Kidney (tissue), 13 donors: ENCODE measurements at regions not wholly inside any gene's neighbourhood (a gene's known extent, or its start where the extent isn't known, plus 50 kb on each side); places are given as distances from the start of the nearest gene placed in this dataset.

Experiments
- DNase-seq, 5 donors: peaks; one replicate each; pipeline ENCODE4 v3.0.0-alpha.2; 2013 to 2020
- FAIRE-seq: peaks from 2 replicates; lab custom pipeline; 2012; peaks lifted over from hg19 to GRCh38; lab: Jason Lieb, UNC
- H3K27ac ChIP-seq, 2 donors: one replicate each; pipeline ENCODE4 v1.7.0; 2013; ENCODE audit warnings: low read depth in 2 of 2, low read length in 2 of 2, inconsistent platforms in 1 of 2
- H3K27me3 ChIP-seq: one replicate; pipeline ENCODE4 v1.7.1; 2013; ENCODE audit warnings: low read length, inconsistent platforms; ENCODE audit not compliant: control insufficient read depth, insufficient read depth
- H3K36me3 ChIP-seq, 3 donors: one replicate each; pipeline versions ENCODE4 v1.7.0 to v1.7.1; 2013; ENCODE audit warnings: low read length in 3 of 3, control low read depth in 1 of 3, inconsistent platforms in 1 of 3; ENCODE audit not compliant: insufficient read depth in 3 of 3, control insufficient read depth in 2 of 3
- H3K4me1 ChIP-seq, 3 donors: one replicate each; pipeline versions ENCODE4 v1.7.0 to v1.7.1; 2013; ENCODE audit warnings: low read length in 3 of 3, inconsistent platforms in 1 of 3, low read depth in 1 of 3; ENCODE audit not compliant: control insufficient read depth in 2 of 3, insufficient read depth in 2 of 3
- H3K4me3 ChIP-seq, 3 donors: one replicate each; pipeline versions ENCODE4 v1.7.0 to v1.8.1; 2013; ENCODE audit warnings: low read length in 3 of 3, control low read depth in 1 of 3, inconsistent platforms in 1 of 3
- H3K9ac ChIP-seq, 3 donors: one replicate each; pipeline versions ENCODE4 v1.7.0 to v1.7.1; 2013; ENCODE audit warnings: low read length in 3 of 3, control low read depth in 1 of 3, inconsistent platforms in 1 of 3
- H3K9me3 ChIP-seq, 3 donors: one replicate each; pipeline versions ENCODE4 v1.7.0 to v1.7.1; 2013; ENCODE audit warnings: low read length in 3 of 3, control low read depth in 1 of 3, inconsistent platforms in 1 of 3; ENCODE audit not compliant: control insufficient read depth in 2 of 3, insufficient read depth in 1 of 3
- intact Hi-C: fragments of 100-400 bp; cut with DNase I; formaldehyde crosslinking; loops from one replicate; pipeline ENCODE4 v1.11.1; 2022
- TF ChIP-seq, protein P1 (sequence below): IDR thresholded peaks from 3 replicates; pipeline ENCODE4 v1.5.1; 2012; ENCODE audit warnings: mild to moderate bottlenecking, moderate library complexity, borderline replicate concordance; ENCODE audit not compliant: insufficient read depth; ENCODE audit errors: extremely low read depth
- donor health status: control.
- donor health status: control.
- donor health status: control.
- donor health status: control.
- donor health status: control.
- donor health status: DM: yes; HTN: yes; CAD: no.
- donor health status: Normal renal cell carcinoma (clear cell type).

DNA sequence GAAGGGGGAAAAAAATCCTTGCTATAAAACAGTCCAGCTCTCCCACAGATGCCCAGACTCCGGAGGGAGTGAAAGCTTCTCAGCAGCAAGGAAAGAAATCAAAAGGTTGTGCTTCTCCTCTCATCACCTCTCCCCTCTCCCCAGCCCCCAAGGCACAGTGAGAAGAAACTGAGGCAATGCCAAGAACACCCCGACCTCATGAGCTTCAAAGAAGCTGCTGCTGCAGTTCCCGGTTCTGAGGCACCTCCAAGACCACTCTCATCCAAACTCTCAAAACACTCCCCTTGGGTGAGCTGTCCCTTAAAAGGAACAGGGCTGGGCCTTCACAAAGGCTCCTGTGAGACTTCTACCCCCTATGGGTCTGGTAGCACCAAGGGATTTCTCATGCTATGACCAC lies 62.0 kb upstream of the KLF7 start:
- Histone ChIP-seq H3K9ac (no peak overlapping the region), H3K4me3 (no peak overlapping the region)
- TF ChIP-seq, protein P1, sequence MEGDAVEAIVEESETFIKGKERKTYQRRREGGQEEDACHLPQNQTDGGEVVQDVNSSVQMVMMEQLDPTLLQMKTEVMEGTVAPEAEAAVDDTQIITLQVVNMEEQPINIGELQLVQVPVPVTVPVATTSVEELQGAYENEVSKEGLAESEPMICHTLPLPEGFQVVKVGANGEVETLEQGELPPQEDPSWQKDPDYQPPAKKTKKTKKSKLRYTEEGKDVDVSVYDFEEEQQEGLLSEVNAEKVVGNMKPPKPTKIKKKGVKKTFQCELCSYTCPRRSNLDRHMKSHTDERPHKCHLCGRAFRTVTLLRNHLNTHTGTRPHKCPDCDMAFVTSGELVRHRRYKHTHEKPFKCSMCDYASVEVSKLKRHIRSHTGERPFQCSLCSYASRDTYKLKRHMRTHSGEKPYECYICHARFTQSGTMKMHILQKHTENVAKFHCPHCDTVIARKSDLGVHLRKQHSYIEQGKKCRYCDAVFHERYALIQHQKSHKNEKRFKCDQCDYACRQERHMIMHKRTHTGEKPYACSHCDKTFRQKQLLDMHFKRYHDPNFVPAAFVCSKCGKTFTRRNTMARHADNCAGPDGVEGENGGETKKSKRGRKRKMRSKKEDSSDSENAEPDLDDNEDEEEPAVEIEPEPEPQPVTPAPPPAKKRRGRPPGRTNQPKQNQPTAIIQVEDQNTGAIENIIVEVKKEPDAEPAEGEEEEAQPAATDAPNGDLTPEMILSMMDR, result no peak

DNA sequence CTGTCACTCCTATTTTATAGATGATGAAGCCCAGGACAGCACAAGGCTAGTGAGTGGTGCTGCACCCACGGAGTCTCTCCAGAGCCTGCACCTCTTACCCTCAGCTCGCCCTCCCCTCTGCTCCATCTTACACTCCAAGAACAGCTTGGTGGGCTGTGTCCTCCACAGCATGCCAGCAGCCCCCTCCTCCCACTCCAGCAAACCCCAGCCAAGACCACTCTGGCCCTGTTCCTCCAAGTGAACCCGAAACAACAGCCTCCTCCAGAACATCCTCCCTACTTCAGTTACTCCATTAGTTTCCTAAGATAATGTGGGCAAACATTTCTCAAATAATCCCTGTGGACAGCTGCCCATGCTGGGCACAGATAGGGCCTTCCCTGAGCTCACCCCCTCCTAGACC lies 62.7 kb upstream of the KLF7 start:
- intact Hi-C loops, result no loop called here
- TF ChIP-seq, protein P1, result no peak
- Histone ChIP-seq H3K36me3 (no peaks in the 10 kb centered on the region), H3K4me3 (no peak overlapping the region), H3K27me3 (no peaks in the 10 kb centered on the region), H3K9me3 (no peaks in the 10 kb centered on the region), H3K9ac (no peak overlapping the region), H3K27ac (no peak overlapping the region), H3K4me1 (peaks cover 0 to 6% (median 5%) of the 10 kb centered on the region in 3 donors)
- DNase-seq (no peak), FAIRE-seq (no peak)

More for the DNA sequence above, 62.0 kb upstream of the KLF7 start:
- H3K4me1 ChIP-seq, result peaks cover 0 to 6% (median 5%) of the 10 kb centered on the region in 3 donors
- no peaks in the 10 kb centered on the region for H3K27me3 ChIP-seq
- no peak for DNase-seq
- intact Hi-C loops, result no loop called here
- no peak overlapping the region for H3K27ac ChIP-seq
- no peaks in the 10 kb centered on the region for H3K36me3 ChIP-seq
- FAIRE-seq, result no peak
- no peaks in the 10 kb centered on the region for H3K9me3 ChIP-seq

DNA sequence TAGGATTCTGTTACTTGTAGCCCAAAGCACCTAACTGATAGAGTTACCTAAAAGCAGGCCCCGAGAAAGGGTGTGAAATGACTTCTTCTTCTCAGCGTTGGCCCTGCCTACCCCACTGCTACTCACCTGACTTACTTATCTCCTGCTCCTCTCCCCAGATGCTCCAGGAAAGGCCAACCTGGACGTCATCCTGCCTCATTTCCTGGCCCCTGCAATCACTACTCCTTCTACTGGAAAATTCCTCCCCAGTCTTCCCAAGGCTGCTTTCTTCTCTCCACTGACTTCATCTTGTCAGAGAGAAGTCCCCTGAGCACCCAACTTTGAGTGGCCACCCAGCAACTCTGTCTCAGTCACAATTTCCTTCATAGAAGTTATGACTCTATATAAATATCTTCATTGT lies 63.4 kb upstream of the KLF7 start:
- H3K4me1 ChIP-seq, result peaks cover 0 to 6% (median 5%) of the 10 kb centered on the region in 3 donors
- H3K9me3 ChIP-seq, result no peaks in the 10 kb centered on the region
- DNase-seq (no peak), FAIRE-seq (no peak)
- TF ChIP-seq, protein P1, result no peak
- no peak overlapping the region for H3K27ac ChIP-seq
- no peaks in the 10 kb centered on the region for H3K36me3 ChIP-seq
- intact Hi-C loops, result no loop called here
- H3K9ac ChIP-seq, result no peak overlapping the region
- no peaks in the 10 kb centered on the region for H3K27me3 ChIP-seq
- H3K4me3 ChIP-seq, result no peak overlapping the region
